NCI-H2196 (cell line): ENCODE measurements at regions not wholly inside any gene's neighbourhood (a gene's known extent, or its start where the extent isn't known, plus 50 kb on each side); places are given as distances from the start of the nearest gene placed in this dataset.
A peak's percentile ranks its signal among the peaks of the same experiment; 100 is the strongest.
"Not testable (repeated sequence)": the region's sequence is repeated elsewhere in the genome, so short reads cannot be mapped to it uniquely, and the experiment has no call there.

Experiments
- DNase-seq: peaks from one replicate; lab custom pipeline; 2025; ENCODE audit not compliant: unreplicated experiment; lab: John Stamatoyannopoulos, UW

DNA sequence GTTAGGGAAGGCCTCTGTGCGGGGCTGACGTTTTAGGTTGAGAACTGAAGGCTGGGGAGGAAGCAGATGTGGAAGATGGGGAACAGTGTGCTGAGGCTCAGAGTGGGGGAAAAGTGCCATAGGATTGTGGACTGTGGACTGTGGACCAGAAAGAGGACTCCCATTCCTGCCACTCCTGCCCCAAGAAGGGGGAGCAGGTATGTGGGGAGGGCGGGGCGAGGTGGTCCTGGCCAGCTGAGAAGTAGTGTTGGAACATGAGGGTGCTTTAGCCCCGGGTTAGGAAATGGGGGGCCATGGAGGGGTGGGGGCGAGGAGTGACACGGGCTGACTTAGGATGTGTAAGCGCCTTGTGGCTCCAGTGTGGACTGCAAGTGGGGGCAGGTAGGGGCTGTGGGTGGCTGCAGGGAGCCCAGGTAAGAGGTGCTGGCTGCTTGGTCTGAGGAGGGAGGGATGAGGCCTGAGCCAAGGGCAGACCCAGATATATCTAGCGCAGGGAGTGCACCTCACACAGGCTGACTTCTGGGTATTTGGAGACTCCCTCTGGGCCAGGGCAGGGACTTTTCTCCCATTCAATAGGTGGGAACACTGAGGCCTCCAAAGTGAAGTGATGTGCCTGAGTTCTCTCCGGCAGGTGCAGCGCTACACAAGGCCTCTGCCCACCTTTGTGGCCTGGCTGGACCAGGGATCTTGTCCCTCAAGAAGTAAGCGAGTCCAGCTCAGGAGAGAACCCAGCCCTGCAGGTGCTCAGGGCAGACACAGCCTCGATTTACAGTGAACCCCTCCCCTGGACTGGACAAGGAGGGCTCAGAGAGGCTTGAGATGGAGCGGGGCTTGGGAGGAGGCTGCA lies 76.6 kb upstream of the TOX2 start:
- DNase-seq: no peak

- no peak for DNase-seq
Measured at GRCh38 chr20:43836790-43837189, 77.9 kb upstream of the TOX2 start.

- DNase-seq: no peak
Measured at GRCh38 chr20:43835944-43836508, 78.6 kb upstream of the TOX2 start.

- DNase-seq: no peak
Measured at GRCh38 chr20:43833511-43834395, 80.9 kb upstream of the TOX2 start.

DNA sequence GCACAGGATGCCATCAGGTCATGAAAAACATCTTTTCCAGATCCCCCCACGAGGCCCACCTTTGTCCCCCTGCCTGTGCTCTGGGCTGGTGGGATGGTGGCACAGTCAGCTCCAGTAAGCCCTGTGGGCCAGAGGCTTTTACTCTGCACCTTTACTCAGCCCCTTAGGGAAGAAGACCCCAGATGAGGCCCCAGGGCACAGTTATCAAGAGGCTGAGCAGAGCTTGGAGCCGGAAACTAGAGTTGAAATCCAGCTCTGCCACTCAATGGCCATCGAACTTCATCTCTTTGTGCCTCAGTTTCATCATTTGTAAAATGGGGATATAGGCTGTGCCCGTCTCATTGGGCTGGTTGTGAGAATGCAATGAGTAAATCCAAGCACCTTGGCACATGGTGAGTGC lies 81.7 kb upstream of the TOX2 start:
- DNase-seq: no peak

GRCh38 chr20:43832096-43832816 lies 82.4 kb upstream of the TOX2 start:
- no peak for DNase-seq

GRCh38 chr20:43831481-43832065 lies 83.1 kb upstream of the TOX2 start:
- DNase-seq: no peak

GRCh38 chr20:43830883-43831282 lies 83.8 kb upstream of the TOX2 start:
- no peak for DNase-seq

- DNase-seq: no peak
Measured at GRCh38 chr20:43829951-43830690, 84.5 kb upstream of the TOX2 start.

DNA sequence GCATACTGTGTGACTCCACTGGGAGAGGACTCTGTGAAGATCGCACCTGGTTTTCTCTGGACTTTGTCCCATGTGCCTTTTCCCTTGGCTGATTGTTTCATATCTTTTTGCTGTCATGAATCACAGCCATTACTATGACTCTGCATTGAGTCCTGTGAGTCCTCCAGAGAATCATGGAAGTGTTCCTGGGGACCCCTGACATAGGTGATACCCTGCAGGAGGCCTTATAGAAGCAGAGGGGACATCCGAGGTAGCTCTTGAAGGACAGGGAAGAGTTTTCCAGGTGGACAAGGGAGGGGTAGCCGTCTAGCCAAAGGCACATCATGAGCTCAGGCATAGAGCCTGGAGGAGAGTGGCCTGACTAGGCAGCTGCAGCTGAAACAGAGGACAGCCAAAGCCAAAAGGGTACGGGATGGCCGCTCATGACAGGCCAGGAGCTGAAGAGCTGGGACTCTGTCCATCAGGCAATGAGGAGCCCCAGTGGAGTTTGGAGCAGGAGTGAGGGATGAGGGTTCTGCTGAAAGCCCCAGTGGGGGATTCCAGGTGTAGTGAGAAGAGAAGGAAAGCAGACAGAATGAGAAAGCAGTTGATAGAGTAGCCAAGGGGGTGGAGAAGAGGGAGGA lies 86.6 kb upstream of the TOX2 start:
- DNase-seq: no peak

DNA sequence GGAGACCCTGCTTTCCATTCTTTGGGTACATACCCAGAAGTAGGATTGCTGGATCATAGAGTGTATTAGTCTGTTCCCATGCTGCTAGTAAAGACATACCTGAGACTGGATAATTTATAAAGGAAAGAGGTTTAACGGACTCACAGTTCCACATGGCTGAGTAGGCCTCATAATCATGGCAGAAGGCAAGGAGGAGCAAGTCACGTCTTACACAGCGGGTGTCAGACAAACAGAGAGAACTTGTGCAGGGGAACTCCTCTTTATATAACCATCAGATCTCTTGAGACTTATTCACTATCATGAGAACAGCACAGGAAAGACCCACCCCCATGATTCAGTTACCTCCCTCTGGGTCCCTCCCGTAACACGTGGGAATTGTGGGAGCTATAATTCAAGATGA lies 87.7 kb upstream of the TOX2 start:
- DNase-seq: not testable (repeated sequence)

DNA sequence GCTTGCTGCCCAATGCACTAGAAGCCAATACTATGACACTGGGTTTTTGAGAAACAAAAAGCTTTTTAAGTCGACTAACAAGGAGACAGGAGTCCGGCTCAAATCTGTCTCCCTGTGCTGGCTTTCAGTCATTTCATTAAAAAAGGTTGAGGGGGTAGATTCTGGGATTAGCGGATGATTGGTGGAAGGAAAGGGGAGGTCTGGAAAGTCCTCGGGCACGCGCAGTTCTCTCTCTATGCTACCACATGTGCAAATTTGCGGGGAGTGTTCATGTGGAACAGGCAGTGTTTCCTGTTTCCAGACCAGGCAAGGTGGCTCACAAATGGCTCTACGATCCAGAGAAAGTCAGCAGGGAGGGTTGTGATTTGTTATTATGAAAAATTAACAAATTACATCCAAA lies 89.1 kb upstream of the TOX2 start:
- DNase-seq: no peak

- DNase-seq: no peak
Measured at GRCh38 chr20:43825051-43825402, 89.6 kb upstream of the TOX2 start.

GRCh38 chr20:43824309-43825050 lies 90.2 kb upstream of the TOX2 start:
- DNase-seq: peak; percentile 66

- no peak for DNase-seq
Measured at GRCh38 chr20:43821795-43822194, 92.9 kb upstream of the TOX2 start.

GRCh38 chr20:43820731-43821330 lies 93.8 kb upstream of the TOX2 start:
- no peak for DNase-seq

DNA sequence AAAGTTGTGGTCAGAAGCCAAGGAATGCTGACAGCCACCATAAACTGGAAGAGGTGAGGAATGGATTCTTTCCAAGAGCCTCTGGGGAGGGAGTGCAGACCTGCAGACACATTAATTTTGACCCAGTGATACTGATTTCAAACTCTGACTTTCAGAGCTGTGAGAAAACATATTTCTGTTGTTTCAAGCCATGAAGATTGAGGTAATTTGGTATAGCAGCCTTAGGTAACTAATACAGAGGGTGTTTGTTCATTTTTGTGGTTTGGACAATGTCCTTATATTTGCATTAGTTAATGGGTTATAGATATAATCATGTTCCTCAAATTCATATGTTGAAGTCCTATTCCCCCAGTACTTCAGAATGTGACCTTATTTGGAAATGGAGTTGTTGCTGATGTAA lies 85.4 kb upstream of the GTSF1L start:
- DNase-seq: no peak

DNA sequence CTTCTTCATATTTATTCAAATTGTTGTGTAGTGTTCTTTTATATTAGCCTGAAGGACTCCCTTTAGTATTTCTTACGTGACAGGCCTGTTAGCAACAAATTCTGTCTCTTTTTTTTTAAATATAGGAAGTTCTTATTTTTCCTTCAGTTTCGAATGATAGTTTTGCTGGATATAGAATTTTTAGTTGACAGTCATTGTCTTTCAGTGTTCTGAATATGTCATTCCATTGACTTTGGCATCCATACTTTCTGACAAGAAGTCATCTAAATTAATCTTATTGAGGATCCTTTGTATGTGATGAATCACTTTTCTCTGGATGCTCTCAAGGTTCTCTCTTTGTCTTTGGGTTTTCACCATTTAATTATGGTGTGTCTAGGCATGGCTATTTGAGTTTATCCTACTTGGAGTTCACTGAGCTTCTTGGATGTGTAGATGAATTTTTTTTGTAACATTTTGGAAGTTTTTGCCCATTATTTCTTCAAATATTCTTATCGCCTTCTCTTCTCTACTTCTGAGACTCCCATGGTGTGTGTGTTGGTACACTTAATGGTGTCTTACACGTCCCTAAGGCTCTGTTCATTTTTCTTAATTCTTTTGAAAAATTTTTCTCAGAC lies 82.5 kb upstream of the GTSF1L start:
- no peak for DNase-seq
